Hematopoietic multipotent progenitor cell treated with erythropoietin and hydrocortisone succinate and interleukin-3 and kit ligand, for 15 days (in vitro differentiated cells): ENCODE measurements at regions not wholly inside any gene's neighbourhood (a gene's known extent, or its start where the extent isn't known, plus 50 kb on each side); places are given as distances from the start of the nearest gene placed in this dataset.

Source experiments
- DNase-seq: peaks from one replicate; pipeline ENCODE4 v3.0.0-alpha.2; 2015; ENCODE audit warnings: low spot score

- DNase-seq = no peak
Observed at GRCh38 chr22:48855593-48856307, 971.9 kb downstream of the BRD1 start.

GRCh38 chr22:48855013-48855412 lies 972.7 kb downstream of the BRD1 start:
- no peak for DNase-seq

GRCh38 chr22:48853627-48854240 lies 973.9 kb downstream of the BRD1 start:
- DNase-seq = no peak

- no peak for DNase-seq
Observed at GRCh38 chr22:48851933-48852549, 975.6 kb downstream of the BRD1 start.

GRCh38 chr22:48850658-48851287 lies 976.9 kb downstream of the BRD1 start:
- DNase-seq = no peak

GRCh38 chr22:48849963-48850657 lies 977.6 kb downstream of the BRD1 start:
- DNase-seq = no peak

GRCh38 chr22:48849219-48849912 lies 978.3 kb downstream of the BRD1 start:
- no peak for DNase-seq

- DNase-seq = no peak
Observed at GRCh38 chr22:48846200-48846599, 981.5 kb downstream of the BRD1 start.

- DNase-seq = no peak
Observed at GRCh38 chr22:48845356-48845936, 982.2 kb downstream of the BRD1 start.

- no peak for DNase-seq
Observed at GRCh38 chr22:48844056-48844675, 983.5 kb downstream of the BRD1 start.

GRCh38 chr22:48843640-48844039 lies 984.0 kb downstream of the BRD1 start:
- no peak for DNase-seq

- no peak for DNase-seq
Observed at GRCh38 chr22:48842976-48843375, 984.7 kb downstream of the BRD1 start.

GRCh38 chr22:48842583-48842945 lies 985.1 kb downstream of the BRD1 start:
- DNase-seq = no peak

- DNase-seq = no peak
Observed at GRCh38 chr22:48841881-48842582, 985.6 kb downstream of the BRD1 start.

GRCh38 chr22:48840112-48840949 lies 987.3 kb downstream of the BRD1 start:
- DNase-seq = no peak

GRCh38 chr22:48838846-48839730 lies 988.6 kb downstream of the BRD1 start:
- DNase-seq = no peak

- no peak for DNase-seq
Observed at GRCh38 chr22:48838376-48838775, 989.3 kb downstream of the BRD1 start.

GRCh38 chr22:48837341-48837935 lies 990.2 kb downstream of the BRD1 start:
- no peak for DNase-seq
